ENCODE measurements at regions not wholly inside any gene's neighbourhood (a gene's known extent, or its start where the extent isn't known, plus 50 kb on each side); places are given as distances from the start of the nearest gene placed in this dataset.

DNA sequence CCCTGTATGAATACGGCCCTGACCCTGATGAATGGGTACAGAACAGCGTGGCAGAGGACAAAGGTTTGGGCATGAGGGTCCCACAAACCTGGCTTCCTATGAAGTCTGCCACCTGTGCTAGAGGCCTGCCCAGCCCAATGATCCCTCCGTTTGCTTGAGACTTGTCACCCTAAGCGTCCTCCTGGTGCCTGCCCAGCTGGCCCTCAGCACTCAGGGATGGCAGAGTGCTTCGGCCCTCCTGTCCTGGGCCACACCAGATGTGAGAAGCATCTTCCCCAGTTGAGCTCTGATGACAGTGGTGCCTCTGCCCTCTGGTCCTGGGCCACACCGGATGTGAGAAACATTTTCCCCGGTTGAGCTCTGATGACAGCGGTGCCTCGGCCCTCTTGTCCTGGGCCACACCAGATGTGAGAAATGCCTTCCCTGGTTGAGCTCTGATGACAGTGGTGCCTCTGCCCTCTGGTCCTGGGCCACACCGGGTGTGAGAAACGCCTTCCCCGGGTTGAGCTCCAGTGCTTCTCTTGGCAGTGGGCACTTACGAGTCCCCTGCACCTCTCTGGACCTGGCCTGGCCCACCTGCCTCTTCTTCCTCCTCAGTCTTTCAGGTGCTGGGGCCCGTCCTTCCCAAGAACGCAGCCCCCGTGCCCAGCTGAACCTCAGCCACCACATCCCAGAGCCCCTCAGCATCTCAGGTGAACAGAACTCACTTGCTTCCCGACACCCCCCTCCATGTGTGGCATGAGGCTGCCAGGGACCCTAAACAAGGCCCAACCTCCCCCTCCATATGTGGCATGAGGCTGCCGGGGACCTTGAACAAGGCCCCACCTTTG, 253.1 kb upstream of the IRX1 start:
- in situ Hi-C loops (cut with HindIII; ENCODE audit: low sequenced_read_pairs) = no loop called here
- no peak for TF ChIP-seq CTCF (IDR thresholded peaks at IDR 0.05; ENCODE audit: low read depth, low read length, missing control alignments)

GRCh38 chr5:3341446-3342240, 254.0 kb upstream of the IRX1 start:
- in situ Hi-C loops (cut with HindIII; ENCODE audit: low sequenced_read_pairs) = no loop called here
- no peak overlapping the region for H3K4me3 ChIP-seq (ENCODE audit: low read depth, low read length)
- TF ChIP-seq CTCF (IDR thresholded peaks at IDR 0.05; ENCODE audit: low read depth, low read length, missing control alignments) = no peak
- no peak for DNase-seq (ENCODE audit: low read depth)

More for the DNA sequence above, 253.1 kb upstream of the IRX1 start:
- H3K4me3 ChIP-seq (ENCODE audit: low read depth, low read length) = no peak overlapping the region
- no peak for DNase-seq (ENCODE audit: low read depth)

- DNase-seq (ENCODE audit: low read depth) = no peak
- TF ChIP-seq CTCF (IDR thresholded peaks at IDR 0.05; ENCODE audit: low read depth, low read length, missing control alignments) = no peak
- no peak overlapping the region for H3K4me3 ChIP-seq (ENCODE audit: low read depth, low read length)
- in situ Hi-C loops (cut with HindIII; ENCODE audit: low sequenced_read_pairs) = no loop called here
Measured at GRCh38 chr5:3340471-3340870, 255.2 kb upstream of the IRX1 start.

DNA sequence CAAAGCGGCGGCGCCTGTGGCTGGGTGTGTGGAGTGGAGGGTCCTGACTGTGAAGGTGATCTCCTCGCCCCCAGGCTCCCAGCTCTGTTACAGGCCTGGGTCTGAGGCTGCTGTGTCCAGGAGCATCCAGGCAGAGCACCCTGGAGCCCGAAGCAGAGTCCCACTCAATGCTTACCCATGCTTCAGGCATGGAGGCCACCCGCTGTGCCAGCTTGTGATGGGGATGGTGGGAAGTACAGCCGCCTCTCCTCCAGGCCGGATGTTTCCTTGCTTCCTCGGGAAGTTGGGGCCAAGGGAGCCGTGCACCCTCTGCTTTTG, 255.9 kb upstream of the IRX1 start:
- no peak overlapping the region for H3K4me3 ChIP-seq (ENCODE audit: low read depth, low read length)
- no peak for DNase-seq (ENCODE audit: low read depth)
- in situ Hi-C loops (cut with HindIII; ENCODE audit: low sequenced_read_pairs) = no loop called here
- TF ChIP-seq CTCF (IDR thresholded peaks at IDR 0.05; ENCODE audit: low read depth, low read length, missing control alignments) = no peak

GRCh38 chr5:3339092-3339797, 256.4 kb upstream of the IRX1 start:
- in situ Hi-C loops (cut with HindIII; ENCODE audit: low sequenced_read_pairs) = no loop called here
- TF ChIP-seq CTCF (IDR thresholded peaks at IDR 0.05; ENCODE audit: low read depth, low read length, missing control alignments) = no peak
- no peak overlapping the region for H3K4me3 ChIP-seq (ENCODE audit: low read depth, low read length)
- DNase-seq (ENCODE audit: low read depth) = no peak

GRCh38 chr5:3337812-3338541, 257.7 kb upstream of the IRX1 start:
- H3K4me3 ChIP-seq (ENCODE audit: low read depth, low read length) = no peak overlapping the region
- no peak for DNase-seq (ENCODE audit: low read depth)
- in situ Hi-C loops (cut with HindIII; ENCODE audit: low sequenced_read_pairs) = no loop called here
- no peak for TF ChIP-seq CTCF (IDR thresholded peaks at IDR 0.05; ENCODE audit: low read depth, low read length, missing control alignments)

Measured in astrocyte of the cerebellum (primary cell).